ENCODE measurements at regions not wholly inside any gene's neighbourhood (a gene's known extent, or its start where the extent isn't known, plus 50 kb on each side); places are given as distances from the start of the nearest gene placed in this dataset.
"Not testable (repeated sequence)": the region's sequence is repeated elsewhere in the genome, so short reads cannot be mapped to it uniquely, and the experiment has no call there.

DNA sequence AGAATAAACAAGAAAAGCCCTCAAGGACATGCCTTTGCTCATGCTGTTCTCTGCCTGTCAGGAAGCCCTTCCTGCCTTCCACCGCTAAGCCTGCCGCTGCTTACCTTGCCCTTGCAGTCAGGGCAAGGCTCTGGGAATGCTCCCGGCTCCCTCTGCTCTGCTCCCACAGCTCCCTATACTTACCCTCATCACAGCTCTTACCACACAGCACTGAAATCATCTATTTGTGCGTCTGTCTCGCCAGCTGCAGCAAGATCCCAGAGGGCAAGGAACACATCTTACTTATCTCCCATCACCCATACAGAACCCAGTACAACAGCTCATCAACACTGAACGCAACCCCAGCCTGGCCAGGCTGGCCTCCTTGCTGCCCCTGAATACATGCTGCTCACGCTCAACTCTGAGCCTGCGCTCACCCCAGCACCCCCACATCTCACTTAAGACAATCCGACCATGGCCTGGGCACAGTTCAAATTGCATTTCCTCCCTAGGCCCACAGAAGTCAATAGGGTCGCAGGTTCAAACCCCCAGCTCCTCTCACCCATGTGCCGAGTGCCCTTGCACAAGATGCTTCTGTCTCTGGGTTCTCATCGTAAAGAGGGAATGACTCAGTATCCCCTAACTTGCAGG lies 161.8 kb downstream of the IGLL1 start:
- intact Hi-C loops (cut with micrococcal nuclease): no loop called here
- TF ChIP-seq CTCF (IDR thresholded peaks at IDR 0.05; ENCODE audit: borderline replicate concordance): no peak
- Histone ChIP-seq H3K36me3 (no peaks in the 10 kb centered on the region), H3K27me3 (ENCODE audit: low read depth) (peaks cover 55% of the 10 kb centered on the region), H3K9me3 (replicated peaks) (no peaks in the 10 kb centered on the region), H3K4me1 (no peaks in the 10 kb centered on the region), H3K27ac (replicated peaks) (no peak overlapping the region), H3K4me3 (no peak overlapping the region)
- DNase-seq: no peak

DNA sequence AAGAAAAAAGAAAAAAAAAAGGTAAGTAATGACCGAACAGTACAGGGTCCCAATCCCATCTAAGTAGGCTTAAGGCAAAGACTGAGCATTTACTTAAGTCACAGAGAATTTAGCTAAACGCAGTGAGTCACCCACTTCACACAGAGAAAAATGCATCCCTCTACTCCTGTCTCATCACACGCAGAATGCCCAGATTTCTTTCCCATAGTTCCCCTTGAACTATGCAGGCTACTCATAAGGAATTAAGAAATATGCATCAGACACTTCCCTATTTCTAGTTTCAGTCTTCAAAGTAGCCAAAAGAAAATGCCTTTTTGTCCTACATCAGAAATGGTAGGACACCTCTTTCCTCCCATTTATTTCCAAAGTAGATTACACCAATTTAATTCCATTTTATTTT lies 162.8 kb downstream of the IGLL1 start:
- intact Hi-C loops (cut with micrococcal nuclease); H3K9me3 ChIP-seq (replicated peaks); H3K4me1 ChIP-seq; H3K36me3 ChIP-seq; DNase-seq; H3K4me3 ChIP-seq; H3K27ac ChIP-seq (replicated peaks): not testable (repeated sequence)
- H3K27me3 ChIP-seq (ENCODE audit: low read depth): peaks cover 55% of the 10 kb centered on the region

DNA sequence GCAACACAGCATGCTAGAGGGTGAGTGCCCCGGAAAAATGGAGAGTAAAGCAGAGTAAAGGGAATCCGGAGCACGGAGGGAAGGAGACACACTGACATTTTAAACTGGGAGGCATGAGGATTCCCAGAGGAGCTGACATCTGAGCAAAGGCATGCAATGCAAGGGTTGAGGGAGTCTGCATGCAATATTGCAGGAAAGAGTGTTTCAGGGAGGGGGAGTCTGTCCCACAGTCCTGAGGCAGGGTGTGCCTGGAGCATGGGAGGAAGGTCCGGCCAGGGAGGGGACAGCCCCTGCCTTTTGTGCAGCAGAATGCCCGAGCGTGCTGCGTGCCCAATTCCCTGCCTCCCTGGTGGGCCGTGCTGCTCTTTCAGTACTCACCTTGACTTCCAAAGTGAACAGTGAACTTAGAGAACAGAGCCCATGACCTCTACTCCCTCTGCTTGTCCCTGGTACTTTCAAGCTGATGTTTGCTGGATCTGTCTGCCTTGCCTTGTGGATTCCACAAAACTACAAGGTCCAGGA lies 163.9 kb downstream of the IGLL1 start:
- intact Hi-C loops (cut with micrococcal nuclease); DNase-seq; H3K27ac ChIP-seq (replicated peaks); H3K9me3 ChIP-seq (replicated peaks); H3K4me3 ChIP-seq; H3K36me3 ChIP-seq; H3K4me1 ChIP-seq: not testable (repeated sequence)
- H3K27me3 ChIP-seq (ENCODE audit: low read depth): peaks cover 54% of the 10 kb centered on the region

DNA sequence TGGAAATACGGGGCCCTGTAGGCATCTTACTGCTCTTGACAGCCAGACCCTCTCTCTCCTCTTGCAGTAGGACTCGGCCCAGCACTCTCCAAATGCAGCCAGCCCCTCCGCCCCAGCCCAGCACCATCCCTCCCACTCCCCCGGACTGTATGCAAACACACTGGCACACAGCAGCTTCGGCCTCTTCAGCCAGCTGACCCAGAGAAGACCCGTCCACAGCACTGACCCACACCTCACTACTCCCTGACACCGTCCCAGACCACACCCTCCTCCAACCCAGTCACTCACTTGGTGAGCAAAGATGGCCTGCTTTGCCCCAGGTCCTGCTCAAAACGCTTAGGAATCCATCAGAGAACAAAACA lies 164.6 kb downstream of the IGLL1 start:
- no peaks in the 10 kb centered on the region for H3K36me3 ChIP-seq
- intact Hi-C loops (cut with micrococcal nuclease): no loop called here

DNA sequence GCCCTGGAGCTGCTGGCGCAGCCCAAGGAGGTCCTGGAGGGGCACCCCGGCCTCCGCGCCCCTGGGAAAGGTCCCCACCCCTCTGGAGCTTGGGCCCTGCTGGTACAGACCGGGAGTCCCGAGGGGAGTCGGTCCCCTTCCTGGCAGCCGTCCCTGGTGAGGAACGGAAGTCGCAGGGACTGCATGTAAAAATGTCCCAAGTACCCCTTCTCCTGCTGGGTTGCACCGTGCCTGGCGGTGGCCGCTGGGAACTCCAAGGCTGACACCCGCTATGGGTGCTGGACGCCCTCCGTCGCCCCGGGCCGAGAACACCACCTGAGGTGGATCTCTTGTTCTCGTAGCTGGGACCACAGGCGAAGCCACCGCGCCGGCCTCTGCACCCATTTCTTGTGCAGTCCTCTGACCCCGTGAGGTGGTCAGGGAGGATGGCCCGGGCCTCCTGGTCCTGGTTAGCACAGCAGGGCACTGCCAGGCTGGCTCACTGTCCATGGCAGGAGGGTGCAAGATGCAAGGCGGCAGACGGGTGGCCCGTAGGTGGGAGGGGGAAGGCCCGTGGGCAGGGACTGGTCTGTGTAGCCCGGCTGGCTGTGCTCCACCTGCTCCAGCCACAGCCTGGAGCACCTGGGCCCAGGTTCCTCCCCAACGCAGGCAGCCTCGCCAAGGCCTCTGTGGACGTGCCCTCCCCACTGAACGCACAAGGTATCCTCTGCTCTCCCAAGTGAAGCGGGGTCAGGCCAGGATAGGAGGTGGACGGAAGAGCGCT lies 165.2 kb downstream of the IGLL1 start:
- H3K27me3 ChIP-seq (ENCODE audit: low read depth): peaks cover 50% of the 10 kb centered on the region

More for the DNA sequence above, 164.6 kb downstream of the IGLL1 start:
- no peaks in the 10 kb centered on the region for H3K4me1 ChIP-seq
- no peak overlapping the region for H3K27ac ChIP-seq (replicated peaks)
- H3K9me3 ChIP-seq (replicated peaks): no peaks in the 10 kb centered on the region
- peaks cover 51% of the 10 kb centered on the region for H3K27me3 ChIP-seq (ENCODE audit: low read depth)
- no peak for TF ChIP-seq CTCF (IDR thresholded peaks at IDR 0.05; ENCODE audit: borderline replicate concordance)
- no peak overlapping the region for H3K4me3 ChIP-seq
- DNase-seq: no peak

DNA sequence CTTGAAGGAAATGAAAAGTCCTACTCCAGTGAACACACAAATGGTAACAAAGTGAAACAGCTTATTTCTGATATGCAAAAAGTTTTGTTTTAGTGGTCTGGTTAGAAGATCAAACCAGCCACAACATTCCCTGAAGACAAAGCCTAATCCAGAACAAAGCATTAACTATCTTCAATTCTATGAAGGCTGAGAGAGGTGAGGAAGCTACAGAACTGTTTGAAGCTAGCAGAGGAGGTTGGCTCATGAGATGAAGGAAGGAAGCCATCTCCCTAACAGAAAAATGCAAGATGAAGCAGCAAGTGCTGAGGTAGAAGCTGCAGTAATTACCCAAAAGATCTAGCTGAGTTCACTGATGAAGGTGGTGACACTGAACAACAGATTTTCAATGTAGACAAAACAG lies 168.4 kb downstream of the IGLL1 start:
- no peaks in the 10 kb centered on the region for H3K4me1 ChIP-seq
- no peak overlapping the region for H3K27ac ChIP-seq (replicated peaks)
- H3K36me3 ChIP-seq: no peaks in the 10 kb centered on the region
- TF ChIP-seq CTCF (IDR thresholded peaks at IDR 0.05; ENCODE audit: borderline replicate concordance): no peak
- DNase-seq: no peak
- H3K4me3 ChIP-seq: no peak overlapping the region
- no peaks in the 10 kb centered on the region for H3K9me3 ChIP-seq (replicated peaks)
- H3K27me3 ChIP-seq (ENCODE audit: low read depth): peaks cover 29% of the 10 kb centered on the region
- intact Hi-C loops (cut with micrococcal nuclease): no loop called here

More for the DNA sequence above, 165.2 kb downstream of the IGLL1 start:
- Histone ChIP-seq H3K4me3 (no peak overlapping the region), H3K4me1 (no peaks in the 10 kb centered on the region), H3K36me3 (no peaks in the 10 kb centered on the region), H3K9me3 (replicated peaks) (no peaks in the 10 kb centered on the region), H3K27ac (replicated peaks) (no peak overlapping the region)
- intact Hi-C loops (cut with micrococcal nuclease): no loop called here
- TF ChIP-seq CTCF (IDR thresholded peaks at IDR 0.05; ENCODE audit: borderline replicate concordance): no peak
- DNase-seq: no peak
